Trophoblast cell (in vitro differentiated cells and primary cell): ENCODE measurements at regions not wholly inside any gene's neighbourhood (a gene's known extent, or its start where the extent isn't known, plus 50 kb on each side); places are given as distances from the start of the nearest gene placed in this dataset.

Source experiments
- DNase-seq, 2 donors: peaks; one replicate each; pipeline ENCODE4 v3.0.0-alpha.2; 2016
- H2AFZ ChIP-seq: 2 replicates; pipeline ENCODE4 v1.6.1; 2013; ENCODE audit warnings: low read length, moderate library complexity, mild to moderate bottlenecking; ENCODE audit not compliant: insufficient read depth, poor library complexity
- H2AK5ac ChIP-seq: 2 replicates; pipeline ENCODE4 v1.6.1; 2013; ENCODE audit warnings: mild to moderate bottlenecking, low read length
- H2BK120ac ChIP-seq: 2 replicates; pipeline ENCODE4 v1.6.1; 2013; ENCODE audit warnings: low read length, mild to moderate bottlenecking, moderate library complexity; ENCODE audit not compliant: insufficient read depth, poor library complexity
- H2BK12ac ChIP-seq: 2 replicates; pipeline ENCODE4 v1.6.1; 2013; ENCODE audit warnings: mild to moderate bottlenecking, low read length, moderate library complexity
- H2BK5ac ChIP-seq: 2 replicates; pipeline ENCODE4 v1.6.1; 2013; ENCODE audit warnings: low read length, low read depth, moderate library complexity, mild to moderate bottlenecking; ENCODE audit not compliant: poor library complexity
- H3K14ac ChIP-seq: 2 replicates; pipeline ENCODE4 v1.6.1; 2013; ENCODE audit warnings: mild to moderate bottlenecking, low read length
- H3K18ac ChIP-seq: 2 replicates; pipeline ENCODE4 v1.6.1; 2013; ENCODE audit warnings: mild to moderate bottlenecking, low read length
- H3K23ac ChIP-seq: 2 replicates; pipeline ENCODE4 v1.6.1; 2013; ENCODE audit warnings: low read length
- H3K27ac ChIP-seq: 2 replicates; pipeline ENCODE4 v1.5.1; 2013; ENCODE audit warnings: low read depth, mild to moderate bottlenecking, inconsistent platforms, low read length, moderate library complexity
- H3K27me3 ChIP-seq: 2 replicates; pipeline ENCODE4 v1.6.1; 2013; ENCODE audit warnings: inconsistent platforms, mild to moderate bottlenecking, low read length, moderate library complexity; ENCODE audit not compliant: insufficient read depth
- H3K36me3 ChIP-seq, 2 experiments: 1 replicate in 1 of 2; 2 replicates in 1 of 2; pipeline ENCODE4 v1.6.1; 2013; ENCODE audit warnings: low read length in 2 of 2, mild to moderate bottlenecking in 2 of 2, moderate library complexity in 1 of 2; ENCODE audit not compliant: insufficient read depth in 2 of 2, control insufficient read depth in 1 of 2
- H3K4ac ChIP-seq: 2 replicates; pipeline ENCODE4 v1.6.1; 2013; ENCODE audit warnings: low read depth, mild to moderate bottlenecking, low read length, moderate library complexity
- H3K4me1 ChIP-seq, 2 experiments: 1 replicate in 1 of 2; 2 replicates in 1 of 2; pipeline ENCODE4 v1.6.1; 2013; ENCODE audit warnings: low read length in 2 of 2, mild to moderate bottlenecking in 2 of 2, moderate library complexity in 1 of 2; ENCODE audit not compliant: insufficient read depth in 2 of 2, control insufficient read depth in 1 of 2
- H3K4me2 ChIP-seq: 2 replicates; pipeline ENCODE4 v1.6.1; 2013; ENCODE audit warnings: inconsistent platforms, mild to moderate bottlenecking, low read length, moderate library complexity
- H3K4me3 ChIP-seq: 2 replicates; pipeline ENCODE4 v1.5.1; 2013; ENCODE audit warnings: mild to moderate bottlenecking, low read depth, low read length, inconsistent platforms
- H3K79me1 ChIP-seq: one replicate; pipeline ENCODE4 v1.6.1; 2013; ENCODE audit warnings: low read length
- H3K79me2 ChIP-seq: 2 replicates; pipeline ENCODE4 v1.6.1; 2013; ENCODE audit warnings: low read length, mild to moderate bottlenecking; ENCODE audit not compliant: control insufficient read depth, insufficient read depth, poor library complexity
- H3K9ac ChIP-seq: 2 replicates; pipeline ENCODE4 v1.6.1; 2013; ENCODE audit warnings: mild to moderate bottlenecking, low read length
- H3K9me3 ChIP-seq: 2 replicates; pipeline ENCODE4 v1.6.1; 2013; ENCODE audit warnings: low read depth, mild to moderate bottlenecking, control low read depth, inconsistent platforms, low read length; ENCODE audit not compliant: insufficient read depth
- H4K12ac ChIP-seq: 2 replicates; pipeline ENCODE4 v1.6.1; 2013; ENCODE audit warnings: low read depth, mild to moderate bottlenecking, low read length, moderate library complexity
- H4K8ac ChIP-seq: 2 replicates; pipeline ENCODE4 v1.6.1; 2013; ENCODE audit warnings: low read depth, mild to moderate bottlenecking, low read length, moderate library complexity
- H4K91ac ChIP-seq: one replicate; pipeline ENCODE4 v1.6.1; 2013; ENCODE audit warnings: low read depth, mild to moderate bottlenecking, low read length, moderate library complexity
- WGBS: extraction: QIAGEN DNeasy Blood & Tissue Kit; methylation state at CpG from one replicate; pipeline ENCODE4 v1.1.7; 2013; ENCODE audit warnings: missing lambda C conversion rate; ENCODE audit not compliant: insufficient read length, insufficient coverage; ENCODE audit errors: extremely low coverage; 5-methylcytosine and 5-hydroxymethylcytosine counted together

- no peak overlapping the region for H4K91ac ChIP-seq
- H3K14ac ChIP-seq = no peak overlapping the region
- no peak overlapping the region for H3K27ac ChIP-seq
- H3K4me2 ChIP-seq = no peak overlapping the region
- no peak overlapping the region for H4K12ac ChIP-seq
- DNase-seq = no peak
- H2AK5ac ChIP-seq = no peak overlapping the region
- no peaks in the 10 kb centered on the region for H3K79me2 ChIP-seq
- H3K27me3 ChIP-seq = no peaks in the 10 kb centered on the region
- no peak overlapping the region for H3K4ac ChIP-seq
- H3K4me1 ChIP-seq = no peaks in the 10 kb centered on the region
- H2BK5ac ChIP-seq = no peak overlapping the region
- H2BK120ac ChIP-seq = no peak overlapping the region
- no peaks in the 10 kb centered on the region for H3K79me1 ChIP-seq
- no peak overlapping the region for H3K23ac ChIP-seq
- H3K9ac ChIP-seq = no peak overlapping the region
- no peak overlapping the region for H2BK12ac ChIP-seq
- no CpG with 5 or more reads among the region's 2 CpGs for WGBS
- H2AFZ ChIP-seq = no peak overlapping the region
- no peaks in the 10 kb centered on the region for H3K36me3 ChIP-seq
- H3K4me3 ChIP-seq = no peak overlapping the region
- no peak overlapping the region for H4K8ac ChIP-seq
- H3K9me3 ChIP-seq = peaks cover 2% of the 10 kb centered on the region
- H3K18ac ChIP-seq = no peak overlapping the region
These were observed 82.3 kb upstream of the CACHD1 start for GRCh38 chr1:64387389-64388285.

- Histone ChIP-seq H2BK5ac (no peak overlapping the region), H3K79me1 (no peaks in the 10 kb centered on the region), H4K91ac (no peak overlapping the region), H3K36me3 (no peaks in the 10 kb centered on the region), H3K9me3 (peaks cover 2% of the 10 kb centered on the region), H3K4me2 (no peak overlapping the region), H3K79me2 (no peaks in the 10 kb centered on the region), H2BK12ac (no peak overlapping the region), H3K23ac (no peak overlapping the region), H3K9ac (no peak overlapping the region), H3K27ac (no peak overlapping the region), H4K8ac (no peak overlapping the region), H2AFZ (no peak overlapping the region), H2BK120ac (no peak overlapping the region), H4K12ac (no peak overlapping the region), H3K18ac (no peak overlapping the region), H2AK5ac (no peak overlapping the region), H3K14ac (no peak overlapping the region), H3K4ac (no peak overlapping the region), H3K27me3 (no peaks in the 10 kb centered on the region), H3K4me3 (no peak overlapping the region), H3K4me1 (no peaks in the 10 kb centered on the region)
- no peak for DNase-seq
- no CpG with 5 or more reads among the region's 1 CpG for WGBS
These were observed 81.6 kb upstream of the CACHD1 start for GRCh38 chr1:64388336-64388735.

- Histone ChIP-seq H4K12ac (no peak overlapping the region), H3K4me1 (no peaks in the 10 kb centered on the region), H4K91ac (no peak overlapping the region), H2AK5ac (no peak overlapping the region), H3K9ac (no peak overlapping the region), H3K9me3 (no peaks in the 10 kb centered on the region), H3K36me3 (no peaks in the 10 kb centered on the region), H3K4me3 (no peak overlapping the region), H3K18ac (no peak overlapping the region), H4K8ac (no peak overlapping the region), H2BK5ac (no peak overlapping the region), H3K27ac (no peak overlapping the region), H2AFZ (no peak overlapping the region), H3K14ac (no peak overlapping the region), H3K4ac (no peak overlapping the region), H2BK12ac (no peak overlapping the region), H3K79me2 (no peaks in the 10 kb centered on the region), H3K23ac (no peak overlapping the region), H3K27me3 (no peaks in the 10 kb centered on the region), H2BK120ac (no peak overlapping the region), H3K79me1 (no peaks in the 10 kb centered on the region), H3K4me2 (no peak overlapping the region)
- no peak for DNase-seq
- WGBS = no CpG with 5 or more reads among the region's 2 CpGs
These were observed 77.8 kb upstream of the CACHD1 start for GRCh38 chr1:64392109-64392508.

GRCh38 chr1:64393790-64394189 lies 76.1 kb upstream of the CACHD1 start:
- no peak overlapping the region for H3K4me2 ChIP-seq
- DNase-seq = no peak
- no peak overlapping the region for H3K23ac ChIP-seq
- no peaks in the 10 kb centered on the region for H3K36me3 ChIP-seq
- no peak overlapping the region for H2AK5ac ChIP-seq
- no peaks in the 10 kb centered on the region for H3K4me1 ChIP-seq
- no peaks in the 10 kb centered on the region for H3K79me1 ChIP-seq
- no peak overlapping the region for H3K4me3 ChIP-seq
- no CpG with 5 or more reads among the region's 2 CpGs for WGBS
- no peak overlapping the region for H2AFZ ChIP-seq
- H3K79me2 ChIP-seq = no peaks in the 10 kb centered on the region
- H3K9ac ChIP-seq = no peak overlapping the region
- no peak overlapping the region for H3K18ac ChIP-seq
- no peak overlapping the region for H2BK12ac ChIP-seq
- H4K8ac ChIP-seq = no peak overlapping the region
- no peak overlapping the region for H4K91ac ChIP-seq
- H3K27me3 ChIP-seq = no peaks in the 10 kb centered on the region
- H3K9me3 ChIP-seq = no peaks in the 10 kb centered on the region
- no peak overlapping the region for H3K27ac ChIP-seq
- no peak overlapping the region for H3K4ac ChIP-seq
- H2BK5ac ChIP-seq = no peak overlapping the region
- no peak overlapping the region for H3K14ac ChIP-seq
- no peak overlapping the region for H2BK120ac ChIP-seq
- H4K12ac ChIP-seq = no peak overlapping the region
